ENCODE measurements at regions not wholly inside any gene's neighbourhood (a gene's known extent, or its start where the extent isn't known, plus 50 kb on each side); places are given as distances from the start of the nearest gene placed in this dataset.

GRCh38 chr6:139852067-139852466, 477.6 kb upstream of the CITED2 start:
- Histone ChIP-seq H3K27ac (ENCODE audit: low read length) (no peak overlapping the region), H3K27me3 (ENCODE audit: insufficient read depth, low read depth, low read length) (no peaks in the 10 kb centered on the region), H2AFZ (ENCODE audit: low read depth, low read length) (no peak overlapping the region), H3K4me3 (ENCODE audit: low read length) (no peak overlapping the region), H3K9ac (ENCODE audit: low read length) (no peak overlapping the region), H3K79me2 (replicated peaks; ENCODE audit: insufficient read depth, low read length) (no peaks in the 10 kb centered on the region), H3K36me3 (ENCODE audit: insufficient read depth, low read length) (no peaks in the 10 kb centered on the region), H3F3A (ENCODE audit: insufficient read depth, low read length, poor library complexity, severe bottlenecking) (no peaks in the 10 kb centered on the region), H3K4me2 (ENCODE audit: low read length) (no peak overlapping the region), H3K9me2 (ENCODE audit: insufficient read depth, low read length) (no peaks in the 10 kb centered on the region), H4K20me1 (ENCODE audit: insufficient read depth) (no peaks in the 10 kb centered on the region), H3K9me3 (ENCODE audit: low read length) (no peaks in the 10 kb centered on the region)
- TF ChIP-seq EP300 (conservative IDR thresholded peaks at IDR 0.05; ENCODE audit: poor library complexity, severe bottlenecking) = no peak
- no peak for TF ChIP-seq EZH2 (IDR thresholded peaks at IDR 0.05; ENCODE audit: borderline replicate concordance, insufficient read depth, low read length, poor library complexity, severe bottlenecking)
- TF ChIP-seq, protein P1, sequence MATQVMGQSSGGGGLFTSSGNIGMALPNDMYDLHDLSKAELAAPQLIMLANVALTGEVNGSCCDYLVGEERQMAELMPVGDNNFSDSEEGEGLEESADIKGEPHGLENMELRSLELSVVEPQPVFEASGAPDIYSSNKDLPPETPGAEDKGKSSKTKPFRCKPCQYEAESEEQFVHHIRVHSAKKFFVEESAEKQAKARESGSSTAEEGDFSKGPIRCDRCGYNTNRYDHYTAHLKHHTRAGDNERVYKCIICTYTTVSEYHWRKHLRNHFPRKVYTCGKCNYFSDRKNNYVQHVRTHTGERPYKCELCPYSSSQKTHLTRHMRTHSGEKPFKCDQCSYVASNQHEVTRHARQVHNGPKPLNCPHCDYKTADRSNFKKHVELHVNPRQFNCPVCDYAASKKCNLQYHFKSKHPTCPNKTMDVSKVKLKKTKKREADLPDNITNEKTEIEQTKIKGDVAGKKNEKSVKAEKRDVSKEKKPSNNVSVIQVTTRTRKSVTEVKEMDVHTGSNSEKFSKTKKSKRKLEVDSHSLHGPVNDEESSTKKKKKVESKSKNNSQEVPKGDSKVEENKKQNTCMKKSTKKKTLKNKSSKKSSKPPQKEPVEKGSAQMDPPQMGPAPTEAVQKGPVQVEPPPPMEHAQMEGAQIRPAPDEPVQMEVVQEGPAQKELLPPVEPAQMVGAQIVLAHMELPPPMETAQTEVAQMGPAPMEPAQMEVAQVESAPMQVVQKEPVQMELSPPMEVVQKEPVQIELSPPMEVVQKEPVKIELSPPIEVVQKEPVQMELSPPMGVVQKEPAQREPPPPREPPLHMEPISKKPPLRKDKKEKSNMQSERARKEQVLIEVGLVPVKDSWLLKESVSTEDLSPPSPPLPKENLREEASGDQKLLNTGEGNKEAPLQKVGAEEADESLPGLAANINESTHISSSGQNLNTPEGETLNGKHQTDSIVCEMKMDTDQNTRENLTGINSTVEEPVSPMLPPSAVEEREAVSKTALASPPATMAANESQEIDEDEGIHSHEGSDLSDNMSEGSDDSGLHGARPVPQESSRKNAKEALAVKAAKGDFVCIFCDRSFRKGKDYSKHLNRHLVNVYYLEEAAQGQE (IDR thresholded peaks at IDR 0.05; ENCODE audit: borderline replicate concordance) = no peak
- no peak for TF ChIP-seq POLR2AphosphoS5 (IDR thresholded peaks at IDR 0.05)
- TF ChIP-seq SMC3 (conservative IDR thresholded peaks at IDR 0.05; ENCODE audit: poor library complexity) = no peak
- TF ChIP-seq RAD21 (conservative IDR thresholded peaks at IDR 0.05) = no peak

- H2AFZ ChIP-seq (ENCODE audit: low read depth, low read length) = no peak overlapping the region
- H4K20me1 ChIP-seq (ENCODE audit: insufficient read depth) = no peaks in the 10 kb centered on the region
- H3K9me3 ChIP-seq (ENCODE audit: low read length) = no peaks in the 10 kb centered on the region
- H3F3A ChIP-seq (ENCODE audit: insufficient read depth, low read length, poor library complexity, severe bottlenecking) = no peaks in the 10 kb centered on the region
- no peaks in the 10 kb centered on the region for H3K36me3 ChIP-seq (ENCODE audit: insufficient read depth, low read length)
- no peaks in the 10 kb centered on the region for H3K79me2 ChIP-seq (replicated peaks; ENCODE audit: insufficient read depth, low read length)
- H3K4me3 ChIP-seq (ENCODE audit: low read length) = no peak overlapping the region
- no peak overlapping the region for H3K4me2 ChIP-seq (ENCODE audit: low read length)
- no peaks in the 10 kb centered on the region for H3K27me3 ChIP-seq (ENCODE audit: insufficient read depth, low read depth, low read length)
- H3K27ac ChIP-seq (ENCODE audit: low read length) = no peak overlapping the region
- TF ChIP-seq TAF1 (IDR thresholded peaks at IDR 0.05; ENCODE audit: low read depth) = no peak
- no peak for TF ChIP-seq EP300 (conservative IDR thresholded peaks at IDR 0.05; ENCODE audit: poor library complexity, severe bottlenecking)
- TF ChIP-seq, protein P1 (IDR thresholded peaks at IDR 0.05; ENCODE audit: borderline replicate concordance) = no peak
- TF ChIP-seq MXI1 (conservative IDR thresholded peaks at IDR 0.05; ENCODE audit: poor library complexity, severe bottlenecking) = no peak
- H3K9ac ChIP-seq (ENCODE audit: low read length) = no peak overlapping the region
- no peaks in the 10 kb centered on the region for H3K9me2 ChIP-seq (ENCODE audit: insufficient read depth, low read length)
Observed at GRCh38 chr6:139851206-139851605, 476.8 kb upstream of the CITED2 start.

Measured in neural cell (in vitro differentiated cells).